ENCODE measurements at regions not wholly inside any gene's neighbourhood (a gene's known extent, or its start where the extent isn't known, plus 50 kb on each side); places are given as distances from the start of the nearest gene placed in this dataset.

DNA sequence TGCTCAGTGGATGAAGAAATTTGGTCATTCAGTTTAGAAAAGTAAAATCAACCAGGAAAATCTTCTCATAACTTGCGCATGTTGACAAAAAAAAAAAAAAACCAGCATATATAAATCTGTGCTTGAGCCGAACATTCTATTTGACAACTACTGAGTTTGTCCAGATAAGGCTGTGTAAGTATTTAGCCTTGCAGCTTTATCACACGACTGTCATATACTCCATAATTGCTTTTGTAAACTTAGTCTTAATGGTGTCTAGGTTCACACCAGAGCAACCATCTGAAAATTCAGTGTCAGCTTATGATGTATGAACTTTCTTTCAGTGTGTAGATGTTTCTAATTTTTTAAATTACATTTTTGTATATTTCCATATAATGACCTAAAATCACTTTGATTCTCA, 1173.8 kb upstream of the TMPRSS15 start:
- H4K8ac ChIP-seq (ENCODE audit: low read length), result no peak overlapping the region
- H2AFZ ChIP-seq (ENCODE audit: low read depth, low read length), result no peak overlapping the region
- WGBS, result 46% methylated on average over 3 of the region's 3 CpGs
- H3K18ac ChIP-seq (ENCODE audit: low read depth in 1 of 2, low read length in 2 of 2), result no peak overlapping the region
- H4K91ac ChIP-seq (ENCODE audit: low read length), result no peak overlapping the region
- H3K36me3 ChIP-seq (ENCODE audit: control insufficient read depth in 1 of 2, insufficient read depth in 2 of 2, low read depth in 1 of 2, low read length in 2 of 2), result no peaks in the 10 kb centered on the region
- no peaks in the 10 kb centered on the region for H3K27me3 ChIP-seq (ENCODE audit: control insufficient read depth in 1 of 2, insufficient read depth in 1 of 2, low read length in 2 of 2)
- H3K79me1 ChIP-seq (replicated peaks; ENCODE audit: low read length, poor library complexity, severe bottlenecking), result no peaks in the 10 kb centered on the region
- H2BK15ac ChIP-seq (ENCODE audit: low read depth, poor library complexity, severe bottlenecking), result no peak overlapping the region
- no peak overlapping the region for H3K14ac ChIP-seq (ENCODE audit: low read length in 2 of 2)
- H3K23ac ChIP-seq (ENCODE audit: low read length in 2 of 2), result no peak overlapping the region
- H2AK5ac ChIP-seq (ENCODE audit: low read length, severe bottlenecking), result no peak overlapping the region
- no peak overlapping the region for H3K4ac ChIP-seq (ENCODE audit: low read depth in 1 of 2, low read length in 2 of 2)
- H3K9ac ChIP-seq (ENCODE audit: low read length), result no peak overlapping the region
- no peak overlapping the region for H3K27ac ChIP-seq (ENCODE audit: low read length, poor library complexity, severe bottlenecking)
- no peak overlapping the region for H2BK120ac ChIP-seq (ENCODE audit: low read depth, low read length)
- DNase-seq, result peak; percentile 5
- H2BK12ac ChIP-seq (ENCODE audit: low read length in 2 of 2), result no peak overlapping the region
- H2BK5ac ChIP-seq (ENCODE audit: low read depth, low read length, poor library complexity, severe bottlenecking), result no peak overlapping the region
- H3K4me3 ChIP-seq (ENCODE audit: insufficient read depth in 1 of 2, low read depth in 1 of 2, low read length in 2 of 2), result no peak overlapping the region
- no peaks in the 10 kb centered on the region for H3K4me1 ChIP-seq (ENCODE audit: control insufficient read depth, insufficient read depth, low read depth, low read length)
- peaks cover under 1% of the 10 kb centered on the region for H3K9me3 ChIP-seq (ENCODE audit: control insufficient read depth, low read length)
- no peak overlapping the region for H3K4me2 ChIP-seq (ENCODE audit: low read length, poor library complexity, severe bottlenecking)

GRCh38 chr21:19590044-19590443, 1186.5 kb upstream of the TMPRSS15 start:
- Histone ChIP-seq H3K4ac (ENCODE audit: low read depth in 1 of 2, low read length in 2 of 2) (no peak overlapping the region), H2AK5ac (ENCODE audit: low read length, severe bottlenecking) (no peak overlapping the region), H4K91ac (ENCODE audit: low read length) (no peak overlapping the region), H3K23ac (ENCODE audit: low read length in 2 of 2) (no peak overlapping the region), H2BK5ac (ENCODE audit: low read depth, low read length, poor library complexity, severe bottlenecking) (no peak overlapping the region), H3K4me2 (ENCODE audit: low read length, poor library complexity, severe bottlenecking) (no peak overlapping the region), H2BK120ac (ENCODE audit: low read depth, low read length) (no peak overlapping the region), H3K27ac (ENCODE audit: low read length, poor library complexity, severe bottlenecking) (no peak overlapping the region), H3K9me3 (ENCODE audit: control insufficient read depth, low read length) (peaks cover 2% of the 10 kb centered on the region), H2BK12ac (ENCODE audit: low read length in 2 of 2) (no peak overlapping the region), H3K4me1 (ENCODE audit: control insufficient read depth, insufficient read depth, low read depth, low read length) (no peaks in the 10 kb centered on the region), H3K4me3 (ENCODE audit: insufficient read depth in 1 of 2, low read depth in 1 of 2, low read length in 2 of 2) (no peak overlapping the region), H3K14ac (ENCODE audit: low read length in 2 of 2) (no peak overlapping the region), H2BK15ac (ENCODE audit: low read depth, poor library complexity, severe bottlenecking) (no peak overlapping the region), H4K8ac (ENCODE audit: low read length) (no peak overlapping the region), H2AFZ (ENCODE audit: low read depth, low read length) (no peak overlapping the region), H3K36me3 (ENCODE audit: control insufficient read depth in 1 of 2, insufficient read depth in 2 of 2, low read depth in 1 of 2, low read length in 2 of 2) (no peaks in the 10 kb centered on the region), H3K9ac (ENCODE audit: low read length) (no peak overlapping the region), H3K79me1 (replicated peaks; ENCODE audit: low read length, poor library complexity, severe bottlenecking) (no peaks in the 10 kb centered on the region), H3K18ac (ENCODE audit: low read depth in 1 of 2, low read length in 2 of 2) (no peak overlapping the region), H3K27me3 (ENCODE audit: control insufficient read depth in 1 of 2, insufficient read depth in 1 of 2, low read length in 2 of 2) (no peaks in the 10 kb centered on the region)
- DNase-seq, result no peak

GRCh38 chr21:19603011-19603593, 1199.5 kb upstream of the TMPRSS15 start:
- no peak overlapping the region for H3K4me3 ChIP-seq (ENCODE audit: insufficient read depth in 1 of 2, low read depth in 1 of 2, low read length in 2 of 2)
- H3K79me1 ChIP-seq (replicated peaks; ENCODE audit: low read length, poor library complexity, severe bottlenecking), result no peaks in the 10 kb centered on the region
- H3K4me1 ChIP-seq (ENCODE audit: control insufficient read depth, insufficient read depth, low read depth, low read length), result no peaks in the 10 kb centered on the region
- H3K23ac ChIP-seq (ENCODE audit: low read length in 2 of 2), result no peak overlapping the region
- H3K4ac ChIP-seq (ENCODE audit: low read depth in 1 of 2, low read length in 2 of 2), result no peak overlapping the region
- no peak overlapping the region for H3K27ac ChIP-seq (ENCODE audit: low read length, poor library complexity, severe bottlenecking)
- H3K18ac ChIP-seq (ENCODE audit: low read depth in 1 of 2, low read length in 2 of 2), result no peak overlapping the region
- H4K8ac ChIP-seq (ENCODE audit: low read length), result no peak overlapping the region
- peak; percentile 1 for DNase-seq
- no peak overlapping the region for H2BK5ac ChIP-seq (ENCODE audit: low read depth, low read length, poor library complexity, severe bottlenecking)
- no peak overlapping the region for H2BK120ac ChIP-seq (ENCODE audit: low read depth, low read length)
- no peak overlapping the region for H3K9ac ChIP-seq (ENCODE audit: low read length)
- H2BK15ac ChIP-seq (ENCODE audit: low read depth, poor library complexity, severe bottlenecking), result no peak overlapping the region
- H3K14ac ChIP-seq (ENCODE audit: low read length in 2 of 2), result no peak overlapping the region
- no peak overlapping the region for H3K4me2 ChIP-seq (ENCODE audit: low read length, poor library complexity, severe bottlenecking)
- H3K36me3 ChIP-seq (ENCODE audit: control insufficient read depth in 1 of 2, insufficient read depth in 2 of 2, low read depth in 1 of 2, low read length in 2 of 2), result no peaks in the 10 kb centered on the region
- no peaks in the 10 kb centered on the region for H3K27me3 ChIP-seq (ENCODE audit: control insufficient read depth in 1 of 2, insufficient read depth in 1 of 2, low read length in 2 of 2)
- no peaks in the 10 kb centered on the region for H3K9me3 ChIP-seq (ENCODE audit: control insufficient read depth, low read length)
- H2BK12ac ChIP-seq (ENCODE audit: low read length in 2 of 2), result no peak overlapping the region
- H2AFZ ChIP-seq (ENCODE audit: low read depth, low read length), result no peak overlapping the region
- WGBS, result 78% methylated on average over 3 of the region's 4 CpGs
- no peak overlapping the region for H2AK5ac ChIP-seq (ENCODE audit: low read length, severe bottlenecking)
- no peak overlapping the region for H4K91ac ChIP-seq (ENCODE audit: low read length)

DNA sequence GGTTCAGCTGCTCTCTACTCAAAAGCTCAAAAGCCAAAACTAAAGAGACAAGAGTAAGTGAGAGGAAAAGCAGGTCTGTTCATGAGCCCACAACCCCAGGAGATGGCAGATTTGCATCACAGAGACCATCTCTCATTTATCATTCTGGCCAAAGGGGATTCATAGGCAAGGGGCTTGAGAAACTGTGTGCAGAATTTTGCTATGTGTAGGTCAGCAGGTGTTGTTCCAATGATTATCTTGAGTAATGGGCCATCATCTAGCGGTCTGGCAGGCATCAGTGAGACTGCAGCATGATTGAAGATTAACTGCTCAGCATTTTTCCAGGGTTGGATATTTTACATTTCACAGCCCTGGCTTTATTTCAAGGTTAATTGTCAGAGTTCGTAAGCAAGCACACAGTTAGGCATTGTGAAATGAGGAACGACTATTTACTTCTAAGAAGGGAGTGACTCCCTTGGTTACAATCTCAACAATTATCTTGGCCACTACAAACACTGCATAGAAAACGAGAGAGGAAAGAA, 1204.6 kb upstream of the TMPRSS15 start:
- H3K27me3 ChIP-seq (ENCODE audit: control insufficient read depth in 1 of 2, insufficient read depth in 1 of 2, low read length in 2 of 2), result no peaks in the 10 kb centered on the region
- no peak overlapping the region for H2AK5ac ChIP-seq (ENCODE audit: low read length, severe bottlenecking)
- no peak overlapping the region for H3K4me2 ChIP-seq (ENCODE audit: low read length, poor library complexity, severe bottlenecking)
- H3K23ac ChIP-seq (ENCODE audit: low read length in 2 of 2), result no peak overlapping the region
- no peak overlapping the region for H3K14ac ChIP-seq (ENCODE audit: low read length in 2 of 2)
- no peak overlapping the region for H4K91ac ChIP-seq (ENCODE audit: low read length)
- H3K9ac ChIP-seq (ENCODE audit: low read length), result no peak overlapping the region
- H3K79me1 ChIP-seq (replicated peaks; ENCODE audit: low read length, poor library complexity, severe bottlenecking), result no peaks in the 10 kb centered on the region
- no peak overlapping the region for H3K27ac ChIP-seq (ENCODE audit: low read length, poor library complexity, severe bottlenecking)
- no peak overlapping the region for H4K8ac ChIP-seq (ENCODE audit: low read length)
- H3K36me3 ChIP-seq (ENCODE audit: control insufficient read depth in 1 of 2, insufficient read depth in 2 of 2, low read depth in 1 of 2, low read length in 2 of 2), result no peaks in the 10 kb centered on the region
- H2BK12ac ChIP-seq (ENCODE audit: low read length in 2 of 2), result no peak overlapping the region
- no peak overlapping the region for H2AFZ ChIP-seq (ENCODE audit: low read depth, low read length)
- no peak overlapping the region for H2BK120ac ChIP-seq (ENCODE audit: low read depth, low read length)
- peak; percentile 42 for DNase-seq
- no peak overlapping the region for H2BK15ac ChIP-seq (ENCODE audit: low read depth, poor library complexity, severe bottlenecking)
- no peak overlapping the region for H2BK5ac ChIP-seq (ENCODE audit: low read depth, low read length, poor library complexity, severe bottlenecking)
- no peaks in the 10 kb centered on the region for H3K9me3 ChIP-seq (ENCODE audit: control insufficient read depth, low read length)
- H3K4me1 ChIP-seq (ENCODE audit: control insufficient read depth, insufficient read depth, low read depth, low read length), result no peaks in the 10 kb centered on the region
- H3K18ac ChIP-seq (ENCODE audit: low read depth in 1 of 2, low read length in 2 of 2), result no peak overlapping the region
- H3K4me3 ChIP-seq (ENCODE audit: insufficient read depth in 1 of 2, low read depth in 1 of 2, low read length in 2 of 2), result no peak overlapping the region
- H3K4ac ChIP-seq (ENCODE audit: low read depth in 1 of 2, low read length in 2 of 2), result no peak overlapping the region
- WGBS, result 59% methylated on average over 1 of the region's 4 CpGs

Measured in mesenchymal stem cell (in vitro differentiated cells and primary cell).